Pancreas (tissue), 10 donors: ENCODE measurements at regions not wholly inside any gene's neighbourhood (a gene's known extent, or its start where the extent isn't known, plus 50 kb on each side); places are given as distances from the start of the nearest gene placed in this dataset.
A peak's percentile ranks its signal among the peaks of the same experiment; 100 is the strongest.

ENCODE experiments used
- ATAC-seq, 4 donors: fragments of 200-7000 bp; cut with Tn5 transposase; one replicate each; pipeline versions ENCODE4 v1.8.0 to v1.9.1; 2020; ENCODE audit warnings: mild to moderate bottlenecking in 4 of 4, moderate library complexity in 4 of 4
- DNase-seq, 6 donors: peaks; one replicate each; pipeline ENCODE4 v3.0.0-alpha.2; 2020
- FAIRE-seq: peaks from 2 replicates; lab custom pipeline; 2012; peaks lifted over from hg19 to GRCh38; lab: Jason Lieb, UNC
- H3K27ac ChIP-seq, 4 donors: fragments of 200-600 bp; sonication (generic); 1 replicate in 3 of 4; 2 replicates in 1 of 4; pipeline versions ENCODE4 v1.5.0 to v1.8.0; 2020
- H3K27me3 ChIP-seq, 4 donors: fragments of 200-600 bp; one replicate each; pipeline ENCODE4 v1.8.0; 2021
- H3K36me3 ChIP-seq, 3 donors: fragments of 200-600 bp; sonication (generic) in 1 of 3; one replicate each; pipeline versions ENCODE4 v1.5.0 to v1.8.0; 2020 to 2021
- H3K4me1 ChIP-seq, 3 donors: fragments of 200-600 bp; one replicate each; pipeline ENCODE4 v1.8.0; 2021
- H3K4me3 ChIP-seq, 4 donors: fragments of 200-600 bp; sonication (generic) in 2 of 4; one replicate each; pipeline versions ENCODE4 v1.5.0 to v1.8.0; 2020 to 2021
- H3K9me3 ChIP-seq, 4 donors: fragments of 200-600 bp; one replicate each; pipeline ENCODE4 v1.8.0; 2021
- CTCF ChIP-seq, 4 donors: fragments of 200-600 bp; sonication (generic) in 3 of 4; IDR thresholded peaks; one replicate each; pipeline versions ENCODE4 v1.5.0 to v1.8.0; 2021; ENCODE audit warnings: antibody characterized with exemption in 4 of 4
- WGBS, 2 donors: extraction: QIAGEN DNeasy Blood & Tissue Kit; methylation state at CpG; one replicate each; pipeline ENCODE4 v1.1.7; 2013; 5-methylcytosine and 5-hydroxymethylcytosine counted together
- intact Hi-C, 3 donors: fragments of 100-400 bp; cut with DNase I; formaldehyde crosslinking; loops; one replicate each; pipeline versions ENCODE4 v1.11.1 to v1.14.2; 2022
- donor health status: healthy with polysubstance abuse.
- donor health status: DM: no; HTN: no; CAD: no; lungs with moderate emphysema.
- donor health status: DM: no; HTN: no; CAD: no.
- donor health status: control.
- donor health status: control.
- donor health status: Bipolar disorder and iron deficiency.
- donor health status: DM: yes; HTN: yes; CAD: no.
- donor health status: DM: no; HTN: no; CAD: no.
- donor health status: DM: no; HTN: no; CAD: no.
- donor health status: DM: yes; HTN: yes; CAD: no.

DNA sequence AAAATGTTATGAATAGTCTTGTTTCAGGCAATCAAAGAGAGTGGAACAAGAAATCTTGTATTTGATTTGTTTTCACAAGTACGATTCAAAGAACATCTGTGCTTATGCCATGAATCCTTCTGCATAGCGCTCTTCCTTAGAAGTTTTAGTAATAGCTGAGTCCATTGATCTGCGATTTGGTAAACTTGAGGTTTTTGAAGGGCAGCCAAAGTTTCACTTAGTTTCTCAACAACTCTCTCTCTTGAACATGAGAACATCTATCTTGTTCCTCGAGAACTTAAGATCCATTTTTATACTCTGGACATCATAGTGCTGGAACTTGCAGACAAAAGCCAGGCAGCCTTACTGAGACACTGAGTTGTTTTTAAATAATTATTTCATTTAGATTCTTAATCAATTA, 96.2 kb upstream of the USP15 start:
- no peak for TF ChIP-seq CTCF (IDR thresholded peaks at IDR 0.05)
- no peak overlapping the region for H3K27ac ChIP-seq
- H3K27me3 ChIP-seq, result no peaks in the 10 kb centered on the region
- no peaks in the 10 kb centered on the region for H3K4me1 ChIP-seq
- FAIRE-seq, result no peak
- no peaks in the 10 kb centered on the region for H3K36me3 ChIP-seq
- no peak for DNase-seq
- ATAC-seq, result no peak
- WGBS, 2 donors, result 78 to 87% methylated on average over 4 of the region's 4 CpGs
- H3K4me3 ChIP-seq, result no peak overlapping the region
- intact Hi-C loops, result no loop called here
- no peaks in the 10 kb centered on the region for H3K9me3 ChIP-seq

DNA sequence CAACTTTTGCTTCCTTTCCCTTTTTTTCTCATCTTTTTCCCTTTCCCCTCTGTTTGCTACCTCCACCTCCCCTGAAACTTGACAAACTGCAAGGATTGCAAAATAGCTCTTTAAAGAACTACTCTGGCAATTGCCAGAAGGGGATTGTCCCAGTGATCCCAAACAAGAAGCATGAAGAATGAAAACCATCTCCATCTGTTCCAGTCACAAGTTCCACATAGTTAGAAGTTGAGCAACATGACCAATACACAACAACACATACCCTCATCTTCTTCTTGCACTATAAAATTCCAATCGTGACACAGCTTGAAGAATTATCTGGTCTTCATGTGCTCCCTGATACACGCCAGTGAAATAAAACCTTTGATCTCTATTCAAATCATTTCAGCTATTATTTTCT, 93.7 kb upstream of the USP15 start:
- Histone ChIP-seq H3K9me3 (no peaks in the 10 kb centered on the region), H3K27me3 (no peaks in the 10 kb centered on the region), H3K36me3 (no peaks in the 10 kb centered on the region), H3K4me3 (no peak overlapping the region), H3K4me1 (no peaks in the 10 kb centered on the region), H3K27ac (no peak overlapping the region)
- intact Hi-C loops, result no loop called here
- FAIRE-seq (no peak), DNase-seq (no peak), ATAC-seq (peak in 2 of 4 donors; percentile 25 to 40)
- 59 to 72% methylated on average over 2 of the region's 2 CpGs for WGBS, 2 donors
- no peak for TF ChIP-seq CTCF (IDR thresholded peaks at IDR 0.05)

- no peaks in the 10 kb centered on the region for H3K36me3 ChIP-seq
- DNase-seq, result no peak
- TF ChIP-seq CTCF (IDR thresholded peaks at IDR 0.05), result no peak
- intact Hi-C loops, result no loop called here
- no peak for ATAC-seq
- H3K27me3 ChIP-seq, result no peaks in the 10 kb centered on the region
- H3K9me3 ChIP-seq, result no peaks in the 10 kb centered on the region
- no peak overlapping the region for H3K27ac ChIP-seq
- WGBS, 2 donors, result 77 to 89% methylated on average over 2 of the region's 2 CpGs
- no peaks in the 10 kb centered on the region for H3K4me1 ChIP-seq
- no peak overlapping the region for H3K4me3 ChIP-seq
- no peak for FAIRE-seq
Measured at GRCh38 chr12:62168411-62168810, 91.8 kb upstream of the USP15 start.

- H3K4me1 ChIP-seq, result no peaks in the 10 kb centered on the region
Measured at GRCh38 chr12:62170241-62170640, 90.0 kb upstream of the USP15 start.

More at GRCh38 chr12:62170241-62170640, 90.0 kb upstream of the USP15 start:
- Histone ChIP-seq H3K4me3 (no peak overlapping the region), H3K27me3 (no peaks in the 10 kb centered on the region), H3K9me3 (no peaks in the 10 kb centered on the region), H3K27ac (no peak overlapping the region), H3K36me3 (no peaks in the 10 kb centered on the region)
- no peak for ATAC-seq
- no peak for TF ChIP-seq CTCF (IDR thresholded peaks at IDR 0.05)
- no peak for DNase-seq
- intact Hi-C loops, result no loop called here
- no peak for FAIRE-seq
- 76 to 79% methylated on average over 1 of the region's 1 CpG for WGBS, 2 donors
